Transverse colon (tissue), 4 donors: ENCODE measurements at regions not wholly inside any gene's neighbourhood (a gene's known extent, or its start where the extent isn't known, plus 50 kb on each side); places are given as distances from the start of the nearest gene placed in this dataset.

Experiments used
- DNase-seq: peaks from one replicate; pipeline ENCODE4 v3.0.0-alpha.2; 2019
- H3K27ac ChIP-seq, 4 donors: fragments of 200-600 bp; sonication (generic); 2 replicates each; pipeline ENCODE4 v1.5.1; 2016 to 2018; ENCODE audit warnings: inconsistent platforms in 4 of 4
- H3K27me3 ChIP-seq: fragments of 200-600 bp; sonication (generic); 2 replicates; pipeline ENCODE4 v1.5.1; 2017; ENCODE audit warnings: inconsistent platforms
- H3K36me3 ChIP-seq, 4 donors: fragments of 200-600 bp; sonication (generic); 2 replicates each; pipeline ENCODE4 v1.5.1; 2017 to 2019; ENCODE audit warnings: inconsistent platforms in 4 of 4
- H3K4me1 ChIP-seq, 4 donors: fragments of 200-600 bp; sonication (generic); 2 replicates each; pipeline ENCODE4 v1.5.1; 2017 to 2020; ENCODE audit warnings: inconsistent platforms in 4 of 4
- H3K4me3 ChIP-seq, 4 donors: fragments of 200-600 bp; sonication (generic); 1 replicate in 1 of 4; 2 replicates in 3 of 4; pipeline versions ENCODE4 v1.5.1 to v1.6.1; 2017 to 2019; ENCODE audit warnings: inconsistent platforms in 4 of 4
- H3K9me3 ChIP-seq, 2 donors: fragments of 200-600 bp; sonication (generic); 2 replicates each; pipeline ENCODE4 v1.5.1; 2017 to 2019; ENCODE audit warnings: inconsistent platforms in 2 of 2
- CTCF ChIP-seq, 5 experiments: fragments of 200-600 bp in 3 of 5; fragments of 450-650 bp in 2 of 5; sonication (generic) in 3 of 5; IDR thresholded peaks; 1 replicate in 2 of 5; 2 replicates in 3 of 5; pipeline ENCODE4 v1.5.1; 2016 to 2017; ENCODE audit warnings: antibody characterized with exemption in 5 of 5, inconsistent platforms in 3 of 5, mild to moderate bottlenecking in 2 of 5, moderate library complexity in 1 of 5
- EP300 ChIP-seq: sonication (generic); formaldehyde crosslinking; IDR thresholded peaks from one replicate; pipeline ENCODE4 v1.6.1; 2017; ENCODE audit warnings: antibody characterized with exemption, low read depth
- POLR2A ChIP-seq: fragments of 450-650 bp; IDR thresholded peaks from one replicate; pipeline ENCODE4 v1.6.1; 2016; ENCODE audit warnings: antibody characterized with exemption, mild to moderate bottlenecking, moderate library complexity
- POLR2AphosphoS5 ChIP-seq, 3 donors: sonication (generic); formaldehyde crosslinking; IDR thresholded peaks; one replicate each; pipeline ENCODE4 v1.6.1; 2016; ENCODE audit warnings: antibody characterized with exemption in 3 of 3
- WGBS, 2 donors: methylation state at CpG; one replicate each; pipeline ENCODE4 v1.1.5; 2018; ENCODE audit warnings: low coverage in 1 of 2; 5-methylcytosine and 5-hydroxymethylcytosine counted together
- in situ Hi-C, 4 donors: fragments of 200-750 bp; cut with MboI; loops; one replicate each; pipeline versions ENCODE4 v1.15.0 to v1.15.1; 2017; ENCODE audit warnings: low sequenced_read_pairs in 3 of 4, low pct_ligation_motif_present in 1 of 4, low pct_unique_long_range_greater_than_20kb in 1 of 4
- intact Hi-C: fragments of 100-400 bp; cut with DNase I; formaldehyde crosslinking; loops from one replicate; pipeline ENCODE4 v1.15.1; 2023; ENCODE audit warnings: low total_unique reads

GRCh38 chr18:61031626-61032025, 301.6 kb upstream of the CDH20 start:
- DNase-seq = no peak
- in situ Hi-C loops = no loop called here
- no peak overlapping the region for H3K27ac ChIP-seq
- TF ChIP-seq EP300 (no peak), POLR2A (no peak), POLR2AphosphoS5 (IDR thresholded peaks at IDR 0.05) (no peak), CTCF (IDR thresholded peaks at IDR 0.05) (no peak)
- intact Hi-C loops = no loop called here
- H3K9me3 ChIP-seq = no peaks in the 10 kb centered on the region
- H3K4me1 ChIP-seq = no peaks in the 10 kb centered on the region
- no peaks in the 10 kb centered on the region for H3K27me3 ChIP-seq
- WGBS, 2 donors = 58 to 66% methylated on average over 2 of the region's 2 CpGs
- no peaks in the 10 kb centered on the region for H3K36me3 ChIP-seq
- H3K4me3 ChIP-seq = no peak overlapping the region

GRCh38 chr18:61034580-61034979, 298.6 kb upstream of the CDH20 start:
- intact Hi-C loops (no loop called here), in situ Hi-C loops (no loop called here)
- H3K36me3 ChIP-seq = no peaks in the 10 kb centered on the region
- no peaks in the 10 kb centered on the region for H3K4me1 ChIP-seq
- H3K27me3 ChIP-seq = no peaks in the 10 kb centered on the region
- no peaks in the 10 kb centered on the region for H3K9me3 ChIP-seq
- 44 to 79% methylated on average over 2 of the region's 2 CpGs for WGBS, 2 donors
- H3K4me3 ChIP-seq = no peak overlapping the region
- H3K27ac ChIP-seq = no peak overlapping the region
- no peak for TF ChIP-seq POLR2AphosphoS5 (IDR thresholded peaks at IDR 0.05)
- TF ChIP-seq CTCF (IDR thresholded peaks at IDR 0.05) = no peak
- TF ChIP-seq POLR2A = no peak
- no peak for TF ChIP-seq EP300
- no peak for DNase-seq

DNA sequence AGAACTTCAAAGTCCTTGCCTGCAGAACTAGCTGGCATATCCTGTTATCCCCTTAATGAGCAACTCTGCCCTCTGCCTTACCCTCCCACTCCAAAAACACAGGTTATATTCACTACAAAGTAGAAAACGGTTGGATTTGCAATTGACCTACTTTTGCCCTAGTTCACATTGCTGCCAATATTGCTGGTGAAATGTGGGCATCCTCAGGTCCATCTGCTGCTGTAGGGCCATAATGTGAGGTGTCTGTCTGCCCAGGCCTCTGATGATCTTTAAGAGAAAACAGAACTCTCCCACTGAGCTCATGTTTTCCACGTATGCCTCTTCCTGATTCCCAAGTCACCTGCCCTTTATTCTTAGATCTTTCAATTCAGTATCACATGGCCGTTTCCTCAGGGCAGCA, 294.0 kb upstream of the CDH20 start:
- Histone ChIP-seq H3K9me3 (no peaks in the 10 kb centered on the region), H3K27me3 (no peaks in the 10 kb centered on the region), H3K4me3 (no peak overlapping the region), H3K27ac (no peak overlapping the region), H3K4me1 (no peaks in the 10 kb centered on the region), H3K36me3 (no peaks in the 10 kb centered on the region)
- no peak for DNase-seq
- no peak for TF ChIP-seq CTCF (IDR thresholded peaks at IDR 0.05)
- TF ChIP-seq POLR2AphosphoS5 (IDR thresholded peaks at IDR 0.05) = no peak
- no peak for TF ChIP-seq EP300
- TF ChIP-seq POLR2A = no peak
- WGBS, 2 donors = 26 to 33% methylated on average over 3 of the region's 3 CpGs
- in situ Hi-C loops = no loop called here
- intact Hi-C loops = no loop called here

- TF ChIP-seq EP300 (no peak), POLR2AphosphoS5 (IDR thresholded peaks at IDR 0.05) (no peak), POLR2A (no peak), CTCF (IDR thresholded peaks at IDR 0.05) (no peak)
- H3K27me3 ChIP-seq = no peaks in the 10 kb centered on the region
- H3K4me1 ChIP-seq = no peaks in the 10 kb centered on the region
- no peaks in the 10 kb centered on the region for H3K36me3 ChIP-seq
- no peak overlapping the region for H3K4me3 ChIP-seq
- DNase-seq = no peak
- in situ Hi-C loops = no loop called here
- intact Hi-C loops = no loop called here
- WGBS, 2 donors = 81 to 86% methylated on average over 2 to 5 of the region's 5 CpGs
- H3K27ac ChIP-seq = no peak overlapping the region
- no peaks in the 10 kb centered on the region for H3K9me3 ChIP-seq
These were observed 285.4 kb upstream of the CDH20 start for GRCh38 chr18:61047794-61048193.
